ENCODE measurements at regions not wholly inside any gene's neighbourhood (a gene's known extent, or its start where the extent isn't known, plus 50 kb on each side); places are given as distances from the start of the nearest gene placed in this dataset.

DNA sequence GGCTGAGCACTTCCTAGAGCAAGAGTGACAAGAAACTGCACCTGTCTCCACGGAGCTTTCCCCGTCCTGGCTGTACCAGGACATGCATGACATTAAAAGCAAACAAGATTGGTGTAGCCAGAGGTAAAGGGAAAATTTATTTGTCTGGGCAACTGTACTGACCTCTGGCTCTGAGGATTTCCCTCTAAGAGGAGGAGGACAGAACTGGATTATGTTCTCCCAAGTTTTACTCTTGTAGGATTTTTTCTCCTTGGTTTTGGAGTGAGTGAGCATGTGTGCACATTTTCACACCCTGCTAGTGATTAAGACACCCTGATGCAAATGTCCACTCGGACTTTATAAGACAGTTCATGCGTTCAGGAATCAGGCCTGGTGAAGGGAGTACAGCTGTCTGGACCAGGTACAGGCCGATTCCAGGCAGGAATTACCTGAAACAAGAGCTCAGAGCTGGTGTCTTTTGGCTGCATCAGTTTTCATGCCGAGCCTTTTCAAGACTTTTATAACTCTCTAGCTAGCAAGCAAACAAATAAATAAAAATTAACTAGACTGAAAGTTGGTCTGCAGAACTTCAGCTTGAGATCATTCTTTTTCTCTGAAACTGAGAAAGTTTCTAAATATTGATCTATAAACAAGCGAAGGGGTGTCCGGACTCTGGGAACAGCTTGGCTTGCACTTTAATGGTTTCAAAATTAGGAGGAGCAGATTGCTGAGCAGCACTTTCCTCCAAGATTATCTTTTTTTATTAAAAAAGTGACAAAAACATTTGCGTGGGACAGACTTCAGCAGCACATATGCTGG lies 51.3 kb upstream of the SPRY1 start:
- TF ChIP-seq, protein P1, sequence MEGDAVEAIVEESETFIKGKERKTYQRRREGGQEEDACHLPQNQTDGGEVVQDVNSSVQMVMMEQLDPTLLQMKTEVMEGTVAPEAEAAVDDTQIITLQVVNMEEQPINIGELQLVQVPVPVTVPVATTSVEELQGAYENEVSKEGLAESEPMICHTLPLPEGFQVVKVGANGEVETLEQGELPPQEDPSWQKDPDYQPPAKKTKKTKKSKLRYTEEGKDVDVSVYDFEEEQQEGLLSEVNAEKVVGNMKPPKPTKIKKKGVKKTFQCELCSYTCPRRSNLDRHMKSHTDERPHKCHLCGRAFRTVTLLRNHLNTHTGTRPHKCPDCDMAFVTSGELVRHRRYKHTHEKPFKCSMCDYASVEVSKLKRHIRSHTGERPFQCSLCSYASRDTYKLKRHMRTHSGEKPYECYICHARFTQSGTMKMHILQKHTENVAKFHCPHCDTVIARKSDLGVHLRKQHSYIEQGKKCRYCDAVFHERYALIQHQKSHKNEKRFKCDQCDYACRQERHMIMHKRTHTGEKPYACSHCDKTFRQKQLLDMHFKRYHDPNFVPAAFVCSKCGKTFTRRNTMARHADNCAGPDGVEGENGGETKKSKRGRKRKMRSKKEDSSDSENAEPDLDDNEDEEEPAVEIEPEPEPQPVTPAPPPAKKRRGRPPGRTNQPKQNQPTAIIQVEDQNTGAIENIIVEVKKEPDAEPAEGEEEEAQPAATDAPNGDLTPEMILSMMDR (IDR thresholded peaks at IDR 0.05): no peak
- TF ChIP-seq POLR2AphosphoS5 (IDR thresholded peaks at IDR 0.05): no peak
- TF ChIP-seq POLR2A (IDR thresholded peaks at IDR 0.05): no peak
